Uterus (tissue), 3 donors: ENCODE measurements at regions not wholly inside any gene's neighbourhood (a gene's known extent, or its start where the extent isn't known, plus 50 kb on each side); places are given as distances from the start of the nearest gene placed in this dataset.

Source experiments
- DNase-seq, 2 donors: peaks; one replicate each; pipeline ENCODE4 v3.0.0-alpha.2; 2019 to 2020
- H3K27ac ChIP-seq, 2 donors: fragments of 200-600 bp; sonication (generic); 1 replicate in 1 of 2; 2 replicates in 1 of 2; pipeline ENCODE4 v1.5.1; 2016 to 2018
- H3K27me3 ChIP-seq, 2 donors: fragments of 200-600 bp; sonication (generic); one replicate each; pipeline ENCODE4 v1.5.1; 2018 to 2019; ENCODE audit warnings: control low read depth in 1 of 2
- H3K36me3 ChIP-seq, 2 donors: fragments of 200-600 bp; sonication (generic); one replicate each; pipeline ENCODE4 v1.5.1; 2019; ENCODE audit warnings: control low read depth in 1 of 2
- H3K4me1 ChIP-seq, 2 donors: fragments of 200-600 bp; sonication (generic); one replicate each; pipeline ENCODE4 v1.5.1; 2018 to 2019; ENCODE audit warnings: control low read depth in 1 of 2
- H3K4me3 ChIP-seq, 2 donors: fragments of 200-600 bp; sonication (generic); 1 replicate in 1 of 2; 2 replicates in 1 of 2; pipeline ENCODE4 v1.5.1; 2018 to 2019; ENCODE audit warnings: mild to moderate bottlenecking in 1 of 2
- H3K9me3 ChIP-seq, 2 donors: fragments of 200-600 bp; sonication (generic); one replicate each; pipeline ENCODE4 v1.5.1; 2019; ENCODE audit warnings: control low read depth in 1 of 2
- POLR2A ChIP-seq, 2 donors: fragments of 450-650 bp; IDR thresholded peaks; one replicate each; pipeline ENCODE4 v1.6.1; 2016; ENCODE audit warnings: antibody characterized with exemption in 2 of 2, mild to moderate bottlenecking in 1 of 2, moderate library complexity in 1 of 2
- intact Hi-C: fragments of 100-400 bp; cut with DNase I; formaldehyde crosslinking; loops from one replicate; pipeline ENCODE4 v1.15.1; 2023; ENCODE audit warnings: low total_unique reads
- TF ChIP-seq, protein P1 (sequence below), 4 experiments: fragments of 200-600 bp in 2 of 4; fragments of 450-650 bp in 2 of 4; sonication (generic) in 2 of 4; IDR thresholded peaks; one replicate each; pipeline ENCODE4 v1.5.1; 2016 to 2019; ENCODE audit warnings: antibody characterized with exemption in 4 of 4, mild to moderate bottlenecking in 2 of 4, moderate library complexity in 1 of 4
- donor health status: DM: yes; HTN: yes; CAD: no.

GRCh38 chr3:168581771-168582225 lies 486.1 kb upstream of the GOLIM4 start:
- no peaks in the 10 kb centered on the region for H3K36me3 ChIP-seq
- intact Hi-C loops = no loop called here
- H3K4me3 ChIP-seq = no peak overlapping the region
- H3K4me1 ChIP-seq = no peaks in the 10 kb centered on the region
- TF ChIP-seq, protein P1, sequence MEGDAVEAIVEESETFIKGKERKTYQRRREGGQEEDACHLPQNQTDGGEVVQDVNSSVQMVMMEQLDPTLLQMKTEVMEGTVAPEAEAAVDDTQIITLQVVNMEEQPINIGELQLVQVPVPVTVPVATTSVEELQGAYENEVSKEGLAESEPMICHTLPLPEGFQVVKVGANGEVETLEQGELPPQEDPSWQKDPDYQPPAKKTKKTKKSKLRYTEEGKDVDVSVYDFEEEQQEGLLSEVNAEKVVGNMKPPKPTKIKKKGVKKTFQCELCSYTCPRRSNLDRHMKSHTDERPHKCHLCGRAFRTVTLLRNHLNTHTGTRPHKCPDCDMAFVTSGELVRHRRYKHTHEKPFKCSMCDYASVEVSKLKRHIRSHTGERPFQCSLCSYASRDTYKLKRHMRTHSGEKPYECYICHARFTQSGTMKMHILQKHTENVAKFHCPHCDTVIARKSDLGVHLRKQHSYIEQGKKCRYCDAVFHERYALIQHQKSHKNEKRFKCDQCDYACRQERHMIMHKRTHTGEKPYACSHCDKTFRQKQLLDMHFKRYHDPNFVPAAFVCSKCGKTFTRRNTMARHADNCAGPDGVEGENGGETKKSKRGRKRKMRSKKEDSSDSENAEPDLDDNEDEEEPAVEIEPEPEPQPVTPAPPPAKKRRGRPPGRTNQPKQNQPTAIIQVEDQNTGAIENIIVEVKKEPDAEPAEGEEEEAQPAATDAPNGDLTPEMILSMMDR (IDR thresholded peaks at IDR 0.05) = no peak
- no peak for TF ChIP-seq POLR2A (IDR thresholded peaks at IDR 0.05)
- no peak for DNase-seq
- H3K27me3 ChIP-seq = no peaks in the 10 kb centered on the region
- H3K9me3 ChIP-seq = no peaks in the 10 kb centered on the region
- no peak overlapping the region for H3K27ac ChIP-seq

GRCh38 chr3:168579010-168579409 lies 483.3 kb upstream of the GOLIM4 start:
- no peak overlapping the region for H3K27ac ChIP-seq
- no peaks in the 10 kb centered on the region for H3K9me3 ChIP-seq
- no peak overlapping the region for H3K4me3 ChIP-seq
- no peak for DNase-seq
- no peaks in the 10 kb centered on the region for H3K36me3 ChIP-seq
- intact Hi-C loops = no loop called here
- TF ChIP-seq, protein P1 (IDR thresholded peaks at IDR 0.05) = no peak
- no peak for TF ChIP-seq POLR2A (IDR thresholded peaks at IDR 0.05)
- H3K4me1 ChIP-seq = no peaks in the 10 kb centered on the region
- no peaks in the 10 kb centered on the region for H3K27me3 ChIP-seq

GRCh38 chr3:168575750-168576149 lies 480.0 kb upstream of the GOLIM4 start:
- intact Hi-C loops = no loop called here

DNA sequence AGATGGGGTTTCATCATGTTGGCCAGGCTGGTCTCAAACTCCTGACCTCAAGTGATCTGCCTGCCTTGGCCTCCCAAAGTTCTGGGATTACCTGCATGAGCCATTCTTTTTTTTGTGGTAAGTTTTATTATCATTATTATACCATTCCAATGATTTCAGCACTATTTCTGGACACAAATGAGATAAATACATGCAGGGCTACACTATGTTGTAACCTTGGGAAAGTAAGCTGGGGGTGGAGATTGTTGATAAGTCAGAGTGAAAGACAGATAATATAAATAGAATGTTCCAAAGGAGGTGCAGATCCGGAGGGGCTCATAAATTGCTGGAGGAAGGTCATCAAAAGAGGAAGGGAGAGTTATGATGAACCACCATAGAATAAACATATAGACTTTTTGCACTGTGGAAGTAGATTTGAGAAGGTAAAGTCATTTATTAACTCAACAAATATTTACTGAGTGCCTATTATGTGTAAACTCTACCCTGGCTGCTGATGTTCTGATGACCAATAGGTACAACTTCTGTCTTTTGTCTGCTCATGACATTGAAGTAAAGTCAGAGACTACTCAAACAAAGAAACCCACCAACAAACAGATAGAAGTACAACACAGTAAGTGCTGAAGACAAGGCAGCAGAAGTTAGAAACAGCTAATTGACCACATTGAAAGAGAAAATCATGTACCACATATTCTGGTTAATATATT lies 478.9 kb upstream of the GOLIM4 start:
- no peak for TF ChIP-seq POLR2A (IDR thresholded peaks at IDR 0.05)
- TF ChIP-seq, protein P1 (IDR thresholded peaks at IDR 0.05) = no peak
- intact Hi-C loops = no loop called here
- Histone ChIP-seq H3K4me3 (no peak overlapping the region), H3K9me3 (no peaks in the 10 kb centered on the region), H3K27me3 (no peaks in the 10 kb centered on the region), H3K36me3 (no peaks in the 10 kb centered on the region), H3K27ac (no peak overlapping the region), H3K4me1 (no peaks in the 10 kb centered on the region)
- no peak for DNase-seq

More at GRCh38 chr3:168575750-168576149, 480.0 kb upstream of the GOLIM4 start:
- Histone ChIP-seq H3K4me1 (no peaks in the 10 kb centered on the region), H3K27ac (no peak overlapping the region), H3K4me3 (no peak overlapping the region), H3K36me3 (no peaks in the 10 kb centered on the region), H3K9me3 (no peaks in the 10 kb centered on the region), H3K27me3 (no peaks in the 10 kb centered on the region)
- no peak for TF ChIP-seq POLR2A (IDR thresholded peaks at IDR 0.05)
- TF ChIP-seq, protein P1 (IDR thresholded peaks at IDR 0.05) = no peak
- no peak for DNase-seq

- no peak overlapping the region for H3K4me3 ChIP-seq
- no peaks in the 10 kb centered on the region for H3K4me1 ChIP-seq
- H3K9me3 ChIP-seq = no peaks in the 10 kb centered on the region
- no peak for TF ChIP-seq POLR2A (IDR thresholded peaks at IDR 0.05)
- TF ChIP-seq, protein P1 (IDR thresholded peaks at IDR 0.05) = no peak
- H3K27ac ChIP-seq = no peak overlapping the region
- DNase-seq = no peak
- no peaks in the 10 kb centered on the region for H3K27me3 ChIP-seq
- no peaks in the 10 kb centered on the region for H3K36me3 ChIP-seq
- intact Hi-C loops = no loop called here
Observed at GRCh38 chr3:168570404-168571155, 474.9 kb upstream of the GOLIM4 start.
